ENCODE measurements at regions not wholly inside any gene's neighbourhood (a gene's known extent, or its start where the extent isn't known, plus 50 kb on each side); places are given as distances from the start of the nearest gene placed in this dataset.

DNA sequence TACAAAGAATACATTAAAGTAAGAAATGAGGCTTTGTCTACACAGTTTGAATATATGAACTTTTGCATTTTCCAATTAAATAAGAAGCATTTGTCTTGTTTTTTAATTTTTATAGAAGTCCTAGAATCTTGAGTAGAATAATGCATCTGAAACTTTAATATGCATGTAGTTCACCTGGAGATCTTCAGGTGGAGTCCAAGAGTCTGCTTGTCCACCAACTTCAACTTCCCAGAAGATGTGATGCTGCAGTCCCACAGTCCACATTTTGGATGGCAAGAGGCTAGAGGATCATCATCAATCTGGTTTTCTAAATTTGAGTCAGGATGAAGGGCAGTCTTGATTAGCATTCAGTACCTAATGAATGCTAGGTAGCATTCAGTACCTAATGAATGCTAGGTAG, 357.6 kb upstream of the SOX2 start:
- TF ChIP-seq, protein P1, sequence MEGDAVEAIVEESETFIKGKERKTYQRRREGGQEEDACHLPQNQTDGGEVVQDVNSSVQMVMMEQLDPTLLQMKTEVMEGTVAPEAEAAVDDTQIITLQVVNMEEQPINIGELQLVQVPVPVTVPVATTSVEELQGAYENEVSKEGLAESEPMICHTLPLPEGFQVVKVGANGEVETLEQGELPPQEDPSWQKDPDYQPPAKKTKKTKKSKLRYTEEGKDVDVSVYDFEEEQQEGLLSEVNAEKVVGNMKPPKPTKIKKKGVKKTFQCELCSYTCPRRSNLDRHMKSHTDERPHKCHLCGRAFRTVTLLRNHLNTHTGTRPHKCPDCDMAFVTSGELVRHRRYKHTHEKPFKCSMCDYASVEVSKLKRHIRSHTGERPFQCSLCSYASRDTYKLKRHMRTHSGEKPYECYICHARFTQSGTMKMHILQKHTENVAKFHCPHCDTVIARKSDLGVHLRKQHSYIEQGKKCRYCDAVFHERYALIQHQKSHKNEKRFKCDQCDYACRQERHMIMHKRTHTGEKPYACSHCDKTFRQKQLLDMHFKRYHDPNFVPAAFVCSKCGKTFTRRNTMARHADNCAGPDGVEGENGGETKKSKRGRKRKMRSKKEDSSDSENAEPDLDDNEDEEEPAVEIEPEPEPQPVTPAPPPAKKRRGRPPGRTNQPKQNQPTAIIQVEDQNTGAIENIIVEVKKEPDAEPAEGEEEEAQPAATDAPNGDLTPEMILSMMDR (IDR thresholded peaks at IDR 0.05; ENCODE audit: partially characterized antibody, unreplicated experiment): no peak
- Mint-ChIP-seq H3K4me1 (ENCODE audit: low read depth, unreplicated experiment) (no peaks in the 10 kb centered on the region), H3K27me3 (ENCODE audit: unreplicated experiment) (no peaks in the 10 kb centered on the region), H3K36me3 (ENCODE audit: unreplicated experiment) (no peaks in the 10 kb centered on the region), H3K4me3 (ENCODE audit: unreplicated experiment) (no peak overlapping the region), H3K27ac (ENCODE audit: unreplicated experiment) (no peak overlapping the region), H3K9me3 (ENCODE audit: unreplicated experiment) (no peaks in the 10 kb centered on the region)
- no peak for DNase-seq

DNA sequence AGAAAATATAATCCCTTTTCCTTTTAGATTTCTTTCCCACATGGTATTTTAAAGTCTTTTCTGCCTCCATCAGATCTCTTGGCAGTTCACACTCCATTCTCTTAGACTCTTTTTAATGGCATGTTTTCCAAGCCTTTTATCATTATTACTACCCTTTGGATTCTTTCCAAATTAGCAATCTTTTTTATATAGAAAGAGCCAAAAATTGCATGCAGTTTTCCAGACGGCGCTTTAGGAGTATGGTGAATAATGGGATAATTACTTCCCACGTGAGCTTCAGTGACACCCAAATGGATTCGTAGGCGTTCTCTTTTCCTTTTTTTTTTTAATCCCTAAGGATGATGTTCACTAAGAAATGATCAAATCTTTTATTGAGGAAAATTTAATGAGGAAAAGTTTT, 354.8 kb upstream of the DNAJC19 start:
- H3K36me3 Mint-ChIP-seq (ENCODE audit: unreplicated experiment): no peaks in the 10 kb centered on the region
- DNase-seq: no peak
- no peak overlapping the region for H3K27ac Mint-ChIP-seq (ENCODE audit: unreplicated experiment)
- TF ChIP-seq, protein P1 (IDR thresholded peaks at IDR 0.05; ENCODE audit: partially characterized antibody, unreplicated experiment): no peak
- peaks cover 7% of the 10 kb centered on the region for H3K4me1 Mint-ChIP-seq (ENCODE audit: low read depth, unreplicated experiment)
- no peaks in the 10 kb centered on the region for H3K9me3 Mint-ChIP-seq (ENCODE audit: unreplicated experiment)
- no peaks in the 10 kb centered on the region for H3K27me3 Mint-ChIP-seq (ENCODE audit: unreplicated experiment)
- H3K4me3 Mint-ChIP-seq (ENCODE audit: unreplicated experiment): no peak overlapping the region

DNA sequence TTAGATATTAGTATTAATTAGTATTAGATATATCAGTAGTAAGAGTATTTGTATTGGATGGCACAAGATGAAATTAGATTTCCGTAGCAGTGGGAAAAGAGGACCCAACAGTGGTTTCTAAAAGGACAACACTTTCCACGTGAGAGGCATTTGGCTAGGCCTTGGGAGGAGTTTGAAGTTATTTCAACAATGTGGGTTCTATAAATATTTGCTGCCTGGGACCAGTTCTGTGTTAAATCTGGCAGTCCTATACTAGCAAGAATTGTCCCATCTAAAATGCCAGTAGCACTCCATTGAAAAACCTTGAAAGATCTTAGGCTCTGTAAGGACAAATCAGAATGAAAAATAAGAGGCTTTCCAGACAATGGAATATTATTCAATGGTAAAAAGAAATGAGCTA, 347.1 kb upstream of the DNAJC19 start:
- H3K4me3 Mint-ChIP-seq (ENCODE audit: unreplicated experiment): no peak overlapping the region
- H3K36me3 Mint-ChIP-seq (ENCODE audit: unreplicated experiment): no peaks in the 10 kb centered on the region
- no peaks in the 10 kb centered on the region for H3K27me3 Mint-ChIP-seq (ENCODE audit: unreplicated experiment)
- H3K9me3 Mint-ChIP-seq (ENCODE audit: unreplicated experiment): no peaks in the 10 kb centered on the region
- H3K4me1 Mint-ChIP-seq (ENCODE audit: low read depth, unreplicated experiment): no peaks in the 10 kb centered on the region
- no peak for DNase-seq
- no peak overlapping the region for H3K27ac Mint-ChIP-seq (ENCODE audit: unreplicated experiment)
- TF ChIP-seq, protein P1 (IDR thresholded peaks at IDR 0.05; ENCODE audit: partially characterized antibody, unreplicated experiment): no peak

DNA sequence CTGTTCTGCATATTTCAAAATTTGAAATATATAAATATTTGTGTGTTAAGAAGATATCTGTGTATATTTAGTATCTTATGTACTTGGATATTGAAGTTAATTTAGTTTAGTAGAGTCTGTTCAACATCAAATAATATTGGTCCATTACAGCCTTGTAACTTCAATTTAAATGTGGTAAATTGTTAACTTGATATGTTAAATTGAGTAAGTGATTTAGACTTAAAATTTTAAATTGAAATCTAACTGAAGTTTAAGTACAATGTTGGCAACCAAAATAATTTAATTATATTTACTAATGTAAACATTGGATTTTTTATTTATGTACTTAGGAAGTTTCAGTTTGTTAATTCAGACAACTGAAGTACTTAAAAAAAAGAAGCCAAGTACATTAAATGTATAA, 343.9 kb upstream of the DNAJC19 start:
- TF ChIP-seq, protein P1 (IDR thresholded peaks at IDR 0.05; ENCODE audit: partially characterized antibody, unreplicated experiment): no peak
- H3K27ac Mint-ChIP-seq (ENCODE audit: unreplicated experiment): no peak overlapping the region
- H3K36me3 Mint-ChIP-seq (ENCODE audit: unreplicated experiment): no peaks in the 10 kb centered on the region

DNA sequence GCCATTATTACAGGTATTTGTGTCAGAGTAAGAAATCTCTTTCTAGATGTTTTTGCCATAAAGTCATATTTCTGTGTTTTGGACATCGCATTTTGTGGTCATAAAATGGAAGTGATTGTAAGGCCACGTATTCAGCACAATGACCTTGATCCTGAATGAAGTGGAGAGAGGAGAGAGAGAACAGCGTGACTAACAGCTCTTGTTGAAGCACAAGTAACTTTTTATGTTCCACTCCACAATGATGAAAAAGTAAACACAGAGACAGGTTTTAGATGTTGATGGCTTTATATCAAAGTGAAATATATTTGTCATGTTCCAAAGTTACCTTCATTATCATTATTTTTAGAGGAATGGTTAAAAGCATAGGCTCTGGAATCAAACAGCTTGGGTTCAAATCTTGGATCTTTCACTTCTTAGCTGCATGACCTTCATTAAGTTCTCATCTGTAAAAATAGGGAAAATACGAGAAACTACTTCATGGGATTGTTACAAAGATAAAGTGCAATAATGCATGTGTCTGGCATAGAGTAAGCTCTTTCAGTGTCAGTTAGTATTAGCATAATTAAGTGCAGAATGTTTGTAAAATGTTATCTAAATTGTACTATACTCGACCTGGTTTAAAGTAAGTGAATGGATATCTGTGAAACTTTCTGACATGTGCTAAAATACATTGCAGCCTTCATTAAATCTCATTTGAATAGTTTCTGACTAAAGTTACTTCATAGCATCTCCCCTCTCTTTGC, 341.5 kb upstream of the DNAJC19 start:
- TF ChIP-seq, protein P1 (IDR thresholded peaks at IDR 0.05; ENCODE audit: partially characterized antibody, unreplicated experiment): no peak
- Mint-ChIP-seq H3K36me3 (ENCODE audit: unreplicated experiment) (no peaks in the 10 kb centered on the region), H3K27ac (ENCODE audit: unreplicated experiment) (no peak overlapping the region), H3K9me3 (ENCODE audit: unreplicated experiment) (no peaks in the 10 kb centered on the region), H3K4me3 (ENCODE audit: unreplicated experiment) (no peak overlapping the region), H3K4me1 (ENCODE audit: low read depth, unreplicated experiment) (peaks cover 29% of the 10 kb centered on the region), H3K27me3 (ENCODE audit: unreplicated experiment) (no peaks in the 10 kb centered on the region)
- no peak for DNase-seq

More for the DNA sequence above, 343.9 kb upstream of the DNAJC19 start:
- Mint-ChIP-seq H3K9me3 (ENCODE audit: unreplicated experiment) (no peaks in the 10 kb centered on the region), H3K4me3 (ENCODE audit: unreplicated experiment) (no peak overlapping the region), H3K27me3 (ENCODE audit: unreplicated experiment) (no peaks in the 10 kb centered on the region), H3K4me1 (ENCODE audit: low read depth, unreplicated experiment) (peaks cover 14% of the 10 kb centered on the region)
- no peak for DNase-seq

All from glutamatergic neuron (in vitro differentiated cells).